ENCODE measurements at regions not wholly inside any gene's neighbourhood (a gene's known extent, or its start where the extent isn't known, plus 50 kb on each side); places are given as distances from the start of the nearest gene placed in this dataset.
"Not testable (repeated sequence)": the region's sequence is repeated elsewhere in the genome, so short reads cannot be mapped to it uniquely, and the experiment has no call there.

DNA sequence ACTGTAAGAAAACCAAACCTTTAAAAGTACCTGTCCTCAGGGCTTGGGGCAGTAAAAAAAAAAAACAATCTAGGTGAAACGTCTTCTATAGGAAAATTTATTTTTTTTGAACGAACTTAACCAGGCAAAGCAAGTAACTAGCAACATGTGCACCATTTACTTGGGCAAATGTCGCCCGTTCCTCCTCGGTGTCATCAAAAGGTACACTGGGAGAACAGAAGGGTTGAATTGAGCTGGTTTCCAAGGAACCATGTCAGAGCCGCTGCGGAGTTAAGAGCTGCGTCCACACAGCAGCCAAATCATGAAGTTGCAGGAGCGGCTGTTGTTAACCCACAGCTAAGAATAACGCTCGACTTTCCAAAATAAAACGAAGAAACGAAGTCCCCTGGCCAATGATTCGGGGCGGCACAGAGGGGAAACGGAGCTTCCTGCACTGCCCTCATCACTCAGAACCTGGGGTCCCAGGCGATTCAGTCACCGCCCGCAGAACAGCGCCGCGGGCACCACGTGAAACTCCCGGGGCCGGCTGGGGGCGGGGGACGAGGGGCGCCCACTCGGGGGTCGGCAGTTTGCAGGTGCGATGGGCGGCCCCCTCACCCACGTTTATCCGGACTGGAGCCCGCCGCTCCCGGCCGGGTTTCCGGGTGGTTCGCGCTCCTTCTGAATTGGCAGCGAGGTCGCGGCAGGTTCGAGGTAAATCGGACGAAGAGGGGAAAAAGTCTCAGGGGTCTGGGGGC lies 53.6 kb upstream of the PLGLB1 start:
- H3K4me3 ChIP-seq (ENCODE audit: low read depth, low read length) = peak overlapping the region; percentile 76
- peak; percentile 46 for DNase-seq (ENCODE audit: low read depth)

DNA sequence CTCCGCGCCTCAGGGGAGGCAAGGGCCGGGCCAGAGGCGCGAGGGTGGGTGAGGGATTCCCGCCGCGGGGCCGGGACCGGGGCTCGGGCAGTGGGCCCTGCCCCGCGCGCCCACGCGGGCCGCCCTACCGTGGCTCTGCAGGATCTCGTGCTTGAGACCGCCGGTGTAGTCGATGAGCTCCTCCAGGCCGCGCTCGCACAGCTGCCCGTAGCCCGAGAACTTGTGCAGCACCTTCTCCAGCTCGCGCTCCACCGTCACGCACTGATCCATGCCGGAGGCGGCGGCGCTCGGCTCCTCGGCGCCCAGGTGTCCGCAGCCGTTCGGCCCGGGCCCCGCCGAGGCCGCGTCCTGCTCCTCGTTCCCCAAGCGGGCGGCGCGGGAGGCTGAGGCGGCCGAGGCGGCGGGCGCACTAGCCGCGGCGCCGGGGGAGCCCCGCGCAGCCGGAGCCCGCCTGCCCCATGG lies 54.2 kb upstream of the PLGLB1 start:
- H3K4me3 ChIP-seq (ENCODE audit: low read depth, low read length) = peak overlapping the region; percentile 57
- peak; percentile 64 for DNase-seq (ENCODE audit: low read depth)

DNA sequence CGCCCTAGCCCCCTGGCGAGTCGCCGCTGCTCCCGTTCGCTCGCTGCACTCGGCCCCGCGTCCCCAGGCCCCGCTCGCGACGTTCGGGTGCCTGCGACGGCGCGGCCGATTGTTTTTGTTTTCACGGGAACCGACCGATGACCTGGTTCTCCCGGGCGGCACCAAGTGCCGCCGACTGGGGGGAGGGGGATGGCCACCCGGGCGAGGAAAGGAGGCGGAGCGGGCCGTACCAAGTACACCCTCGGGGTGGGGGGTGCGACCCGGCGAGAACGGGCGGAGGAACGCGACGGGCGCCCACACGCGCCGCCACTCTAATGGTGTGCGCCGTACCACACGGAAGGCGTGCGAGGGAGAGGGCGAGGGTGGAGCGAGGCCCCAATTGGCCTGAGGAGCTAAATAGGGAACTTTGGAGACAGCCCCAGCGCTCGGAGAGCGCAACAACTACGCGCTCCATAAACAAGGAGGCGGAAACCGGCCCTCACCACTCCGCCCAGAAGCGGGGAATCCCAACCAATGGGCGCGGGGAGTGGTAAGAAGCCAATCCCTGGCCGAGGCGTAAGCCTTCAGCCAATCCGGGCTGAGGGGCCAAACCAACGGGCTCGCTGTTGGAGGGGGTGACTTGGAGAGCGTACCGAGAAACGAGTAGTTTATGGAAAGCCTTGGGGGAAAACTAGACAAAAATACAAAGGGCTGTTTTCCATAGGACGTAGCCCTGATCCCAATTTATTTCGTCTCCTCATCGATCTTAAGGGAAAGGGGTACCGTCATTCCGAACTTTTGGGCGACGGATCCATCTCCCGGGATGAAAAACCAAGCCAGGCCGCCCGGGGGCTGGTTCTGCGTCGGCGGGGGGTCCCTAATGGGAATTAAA lies 54.8 kb upstream of the PLGLB1 start:
- DNase-seq (ENCODE audit: low read depth) = peak; percentile 93
- peak; percentile 56 for TF ChIP-seq POLR2A (IDR thresholded peaks at IDR 0.05; ENCODE audit: extremely low read depth, insufficient read length)

DNA sequence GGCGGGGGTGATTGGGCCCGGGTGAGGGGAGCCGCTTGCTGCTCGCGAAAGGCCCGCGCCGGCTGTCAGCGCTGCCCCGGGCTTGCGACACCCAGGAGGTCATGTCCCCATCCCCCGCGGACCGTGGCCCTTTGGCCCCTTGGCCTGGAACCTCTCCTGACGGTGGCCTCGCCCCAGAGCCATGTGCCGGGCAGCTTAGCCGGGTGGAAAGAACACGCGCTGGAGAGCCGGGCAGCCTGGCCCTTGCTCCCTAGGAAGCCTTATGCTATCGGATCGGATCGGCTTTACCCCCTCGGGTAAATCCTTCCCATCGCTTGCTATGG lies 55.4 kb upstream of the PLGLB1 start:
- peak overlapping the region; percentile 65 for H3K4me3 ChIP-seq (ENCODE audit: low read depth, low read length)
- not testable (repeated sequence) for DNase-seq (ENCODE audit: low read depth)

More for the DNA sequence above, 54.8 kb upstream of the PLGLB1 start:
- peak overlapping the region; percentile 65 for H3K4me3 ChIP-seq (ENCODE audit: low read depth, low read length)

DNA sequence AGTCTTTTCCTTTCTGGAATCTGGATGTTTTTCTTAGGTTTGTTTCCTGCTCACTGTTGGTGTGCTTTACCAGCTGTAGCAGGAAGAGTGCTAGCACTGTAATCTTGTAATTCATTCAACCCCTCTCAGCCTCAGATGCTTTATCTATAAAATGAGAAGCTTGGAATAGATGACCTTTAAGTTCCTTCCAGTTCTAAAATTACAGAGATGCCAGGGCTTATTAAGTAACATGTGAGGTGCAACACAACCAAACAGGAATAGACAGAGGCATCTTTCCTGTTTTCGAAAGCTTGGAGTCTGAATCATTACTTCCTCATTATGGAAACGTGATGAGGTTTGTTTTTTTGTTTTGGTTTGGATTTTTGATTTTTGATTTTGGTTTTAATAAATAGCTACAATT lies 60.1 kb upstream of the PLGLB1 start:
- not testable (repeated sequence) for DNase-seq (ENCODE audit: low read depth); H3K4me3 ChIP-seq (ENCODE audit: low read depth, low read length)

DNA sequence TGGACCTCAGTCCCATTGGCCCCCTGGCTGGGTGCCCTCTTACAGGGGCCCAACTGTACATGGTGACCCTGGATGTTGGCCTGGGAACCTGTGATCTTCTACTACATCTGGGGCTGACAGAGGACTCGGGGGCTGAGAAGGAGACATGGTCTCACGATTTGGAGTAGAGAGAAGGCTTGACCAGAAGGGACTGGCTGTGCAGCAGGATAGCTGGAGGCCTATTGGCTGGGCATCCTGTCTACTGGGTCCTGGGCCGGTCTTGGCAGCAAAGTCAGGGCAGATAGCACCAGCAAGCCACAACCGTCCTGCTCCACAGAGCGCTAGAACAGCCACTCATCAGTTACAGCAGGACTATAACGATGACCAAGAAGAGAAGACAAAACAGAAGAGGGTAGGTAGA lies 66.4 kb upstream of the PLGLB1 start:
- not testable (repeated sequence) for DNase-seq (ENCODE audit: low read depth)

DNA sequence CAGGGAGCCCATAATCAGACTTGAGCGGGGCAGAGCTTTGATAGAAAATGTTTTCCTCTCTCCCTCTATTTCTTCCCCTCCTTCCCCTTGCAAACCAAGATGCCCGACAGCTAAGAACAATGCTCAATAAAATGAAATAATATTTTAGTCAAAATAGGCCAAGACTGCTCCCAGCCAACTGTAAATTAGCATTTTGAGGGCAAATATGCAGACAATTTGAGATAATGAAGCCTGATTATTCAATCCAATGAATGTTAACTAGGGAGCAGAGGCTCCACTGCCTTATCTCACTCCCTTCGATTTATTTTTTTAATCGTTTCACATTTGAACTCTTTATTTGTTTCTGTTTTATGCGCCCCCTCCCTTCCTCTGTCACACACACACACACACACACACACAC lies 67.8 kb upstream of the PLGLB1 start:
- not testable (repeated sequence) for DNase-seq (ENCODE audit: low read depth); H3K4me3 ChIP-seq (ENCODE audit: low read depth, low read length)

More for the DNA sequence above, 66.4 kb upstream of the PLGLB1 start:
- not testable (repeated sequence) for H3K4me3 ChIP-seq (ENCODE audit: low read depth, low read length)

DNA sequence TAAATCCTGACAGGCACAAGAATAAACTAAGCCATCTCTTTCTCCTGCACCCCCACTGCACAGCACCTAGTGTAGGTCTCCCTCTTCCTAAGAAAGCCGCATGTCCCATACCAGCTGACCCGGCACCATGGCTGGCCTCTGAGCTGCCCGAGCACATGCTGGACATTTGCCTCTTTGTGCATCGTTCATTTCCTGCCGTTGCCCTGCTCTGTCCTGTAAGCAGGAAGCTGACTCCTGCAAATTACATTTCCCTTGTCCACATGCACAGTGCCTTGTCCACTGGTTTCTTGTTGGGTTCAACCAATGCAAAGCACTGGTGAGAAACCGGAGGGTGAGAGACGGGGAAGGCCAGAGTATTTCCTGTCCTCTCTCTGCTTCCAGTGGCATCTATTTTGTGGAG lies 71.6 kb upstream of the PLGLB1 start:
- not testable (repeated sequence) for DNase-seq (ENCODE audit: low read depth); H3K4me3 ChIP-seq (ENCODE audit: low read depth, low read length)

DNA sequence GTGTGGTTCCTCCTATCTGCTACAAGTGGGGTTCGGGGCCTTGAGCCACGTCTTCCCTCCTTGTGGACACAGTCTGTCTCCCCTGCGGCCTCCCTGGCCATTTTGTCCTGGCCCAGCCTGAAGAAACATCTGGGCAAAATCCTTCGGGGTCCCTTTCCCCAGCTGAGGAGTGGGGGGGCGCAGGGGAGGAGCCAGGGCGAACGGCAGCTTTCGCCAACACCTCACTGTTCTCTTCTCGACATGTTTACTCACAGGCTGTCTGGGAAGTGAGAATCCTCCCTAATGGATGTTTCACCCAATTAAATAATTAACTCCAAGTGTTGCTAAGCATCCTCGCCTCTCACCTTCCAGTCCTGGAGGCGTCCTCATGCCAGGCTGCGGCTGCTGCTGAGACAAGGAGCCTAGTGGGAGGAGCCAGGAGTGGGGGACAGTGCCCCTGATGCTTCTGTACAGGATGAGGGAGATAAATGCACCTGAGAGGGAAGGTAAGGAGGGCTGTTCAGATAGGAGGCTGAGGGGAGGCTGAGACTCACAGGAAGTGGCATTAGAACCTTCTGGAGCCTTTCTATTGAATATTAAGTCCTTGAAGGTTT lies 72.4 kb upstream of the PLGLB1 start:
- DNase-seq (ENCODE audit: low read depth); H3K4me3 ChIP-seq (ENCODE audit: low read depth, low read length): not testable (repeated sequence)

DNA sequence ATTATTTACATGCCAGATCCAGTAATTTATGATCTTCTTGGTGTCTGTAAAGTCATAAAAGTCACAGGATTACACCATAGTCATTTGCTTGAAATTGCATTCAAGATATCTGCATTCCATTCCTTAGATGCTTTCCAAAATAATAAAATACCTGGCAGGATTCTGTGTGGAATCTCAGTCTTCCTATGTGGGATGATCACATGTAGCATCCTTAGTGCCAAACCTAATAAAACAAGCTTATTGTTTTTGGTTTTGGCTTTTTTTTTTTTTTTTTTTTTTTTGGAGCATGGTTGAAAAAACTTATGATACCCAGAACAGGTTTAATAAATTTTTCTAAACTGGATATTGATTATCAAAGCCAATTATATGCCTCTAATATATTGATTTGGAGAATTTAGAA lies 74.2 kb upstream of the PLGLB1 start:
- not testable (repeated sequence) for DNase-seq (ENCODE audit: low read depth); H3K4me3 ChIP-seq (ENCODE audit: low read depth, low read length)

DNA sequence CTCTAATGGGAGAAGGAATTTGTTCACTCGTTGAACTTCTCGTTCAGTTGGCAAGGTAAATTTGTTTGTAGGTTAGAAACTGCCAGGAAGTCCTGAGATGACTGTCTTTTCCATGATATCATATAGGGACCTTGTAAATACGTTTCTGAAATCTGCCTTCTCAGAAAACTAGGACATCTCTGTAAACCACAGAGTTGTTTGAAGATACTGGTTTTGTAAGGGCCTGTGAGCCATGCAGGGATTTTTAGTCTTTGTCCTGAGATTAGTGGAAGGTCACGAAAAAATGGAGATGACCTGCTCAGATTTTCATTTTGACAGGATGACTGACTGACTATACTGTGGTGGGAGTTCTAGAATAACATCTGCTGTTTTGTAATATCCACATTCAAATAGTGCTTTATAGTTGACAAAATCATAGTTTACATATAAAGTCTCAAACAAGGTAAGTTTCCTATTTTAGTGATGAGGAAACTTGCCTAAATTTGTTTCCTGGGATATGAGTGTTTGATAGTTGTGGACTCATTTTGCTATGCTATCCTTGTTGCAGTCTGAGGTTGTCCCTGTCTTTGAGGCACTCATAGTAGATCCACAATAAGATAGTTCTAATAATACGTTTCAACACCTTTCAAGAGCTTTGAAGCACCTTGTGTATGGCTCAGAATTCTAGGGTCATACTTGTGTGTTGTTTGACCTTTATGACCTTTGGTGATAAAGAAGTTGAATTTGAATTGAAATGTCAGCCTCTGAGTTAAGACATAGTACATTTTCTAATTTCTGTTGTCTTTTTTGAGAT lies 107.3 kb upstream of the PLGLB1 start:
- DNase-seq (ENCODE audit: low read depth); H3K4me3 ChIP-seq (ENCODE audit: low read depth, low read length): not testable (repeated sequence)

DNA sequence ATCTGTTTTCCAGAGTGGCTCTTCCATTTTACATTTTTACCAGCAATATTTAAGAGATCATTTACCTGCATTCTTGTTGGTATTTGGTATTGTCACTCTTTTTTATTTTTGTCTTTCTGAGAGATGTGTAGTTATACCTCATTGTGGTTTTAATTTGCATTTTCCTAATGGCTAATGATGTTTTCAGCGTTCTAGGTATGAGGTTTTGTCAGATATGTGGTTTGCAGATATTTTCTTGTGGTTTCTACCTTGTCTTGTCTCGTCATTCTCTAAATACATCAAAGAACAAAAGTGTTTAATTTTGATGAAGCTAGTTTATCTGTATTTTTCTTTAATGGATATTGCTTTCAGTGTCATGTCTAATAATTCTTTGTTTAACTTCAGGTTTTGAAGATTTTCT lies 110.9 kb upstream of the PLGLB1 start:
- DNase-seq (ENCODE audit: low read depth); H3K4me3 ChIP-seq (ENCODE audit: low read depth, low read length): not testable (repeated sequence)

DNA sequence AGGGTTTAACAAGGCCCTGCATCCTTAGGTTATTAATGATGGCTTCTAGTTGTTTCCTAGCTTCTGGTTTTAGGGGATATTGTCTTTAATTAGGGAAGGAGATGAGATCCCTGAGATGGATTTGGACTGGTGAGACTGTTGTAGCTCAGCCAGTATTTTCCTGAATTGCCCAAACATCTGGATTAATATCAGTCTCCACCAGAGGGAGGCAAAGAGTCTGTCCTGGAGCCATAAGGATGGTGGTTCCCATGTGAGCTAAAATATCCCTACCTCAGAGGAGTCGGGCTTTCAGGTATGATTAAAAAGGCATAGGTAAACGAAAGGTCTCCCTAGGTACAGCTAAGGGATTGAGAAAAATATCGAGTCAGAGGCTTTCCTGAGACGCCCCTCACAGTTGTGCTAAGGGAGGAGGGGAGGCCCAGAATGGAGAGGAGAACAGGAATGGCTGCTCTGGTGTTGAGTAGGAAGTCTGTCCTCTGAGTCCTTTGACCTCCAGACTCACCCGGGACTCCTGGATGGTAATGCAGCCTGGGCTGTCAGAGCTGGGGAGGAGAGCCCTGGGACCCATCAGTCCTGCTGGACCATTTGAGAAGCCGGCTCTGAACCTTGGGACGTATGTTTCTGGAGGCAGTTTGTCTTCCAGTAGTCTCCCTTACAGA lies 130.3 kb upstream of the PLGLB1 start:
- not testable (repeated sequence) for DNase-seq (ENCODE audit: low read depth); H3K4me3 ChIP-seq (ENCODE audit: low read depth, low read length)

DNA sequence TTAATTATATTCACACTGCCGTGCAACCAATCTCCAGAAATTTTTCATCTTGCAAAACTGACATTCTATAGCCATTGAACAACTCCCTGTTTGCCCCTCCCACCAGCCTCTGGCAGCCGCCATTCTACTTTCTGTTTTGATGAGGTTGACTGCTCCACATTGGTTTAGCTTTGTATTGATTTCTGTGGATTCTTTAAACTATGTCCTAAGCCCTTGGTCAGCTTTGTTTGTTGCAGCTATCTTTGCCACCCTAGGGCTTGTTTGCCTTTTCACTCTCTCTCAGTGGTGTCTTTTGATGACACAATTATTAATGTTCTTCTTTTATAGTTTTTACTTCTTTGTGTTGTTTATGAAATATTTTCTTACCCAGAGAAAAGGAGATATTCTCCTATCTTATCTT lies 152.8 kb upstream of the PLGLB1 start:
- not testable (repeated sequence) for H3K4me3 ChIP-seq (ENCODE audit: low read depth, low read length); DNase-seq (ENCODE audit: low read depth)

DNA sequence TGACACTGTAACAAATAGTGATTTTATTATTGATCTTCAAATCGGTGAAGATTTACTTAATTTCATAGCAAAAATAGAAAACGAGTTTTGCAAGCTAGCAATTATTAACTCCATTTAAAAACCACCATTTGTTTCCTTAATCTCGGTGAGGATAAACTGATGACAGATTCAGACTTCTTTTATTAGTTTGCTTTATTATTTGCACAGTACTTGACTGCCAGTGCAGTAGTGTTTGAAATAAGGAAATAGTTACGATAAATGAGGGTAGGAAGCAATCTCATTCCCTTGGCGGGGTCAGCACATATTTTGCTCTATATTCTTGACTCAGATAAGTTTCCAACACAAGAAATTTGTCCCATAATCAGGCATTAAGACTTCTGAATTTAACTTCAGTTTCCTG lies 161.7 kb upstream of the PLGLB1 start:
- H3K4me3 ChIP-seq (ENCODE audit: low read depth, low read length); DNase-seq (ENCODE audit: low read depth): not testable (repeated sequence)

DNA sequence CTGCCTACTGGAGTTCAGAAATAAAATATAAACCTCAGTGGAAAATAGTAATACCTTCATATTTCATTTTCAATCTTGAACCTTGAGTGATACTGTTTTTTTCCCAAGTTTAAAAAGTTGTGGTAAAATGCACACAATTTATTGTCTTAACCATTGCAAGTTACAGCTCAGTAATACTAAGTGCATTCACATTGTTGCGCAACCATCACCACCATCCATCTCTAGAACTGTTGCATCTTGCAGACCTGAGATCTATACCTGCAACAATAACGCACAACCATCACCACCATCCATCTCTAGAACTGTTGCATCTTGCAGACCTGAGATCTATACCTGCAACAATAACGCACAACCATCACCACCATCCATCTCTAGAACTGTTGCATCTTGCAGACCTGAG lies 162.6 kb upstream of the PLGLB1 start:
- not testable (repeated sequence) for H3K4me3 ChIP-seq (ENCODE audit: low read depth, low read length); DNase-seq (ENCODE audit: low read depth)

DNA sequence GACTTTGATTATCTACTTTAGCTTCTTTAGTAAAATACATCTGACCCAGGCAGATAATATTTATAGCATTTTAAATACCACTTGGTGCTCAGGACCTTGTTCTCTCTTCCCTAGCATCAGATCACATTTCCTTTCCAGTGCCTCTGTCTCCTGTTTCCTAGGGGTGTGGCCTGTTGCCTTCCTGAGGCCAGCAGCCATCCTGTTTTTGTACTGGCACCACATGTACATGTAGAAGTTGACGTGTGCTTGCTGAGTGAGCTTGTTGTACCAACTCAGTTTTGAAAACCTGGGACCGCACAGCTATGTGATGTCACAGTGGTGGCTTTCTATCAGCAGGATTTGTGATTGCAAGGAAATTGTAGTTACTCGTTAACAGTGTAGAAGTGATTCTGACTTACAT lies 167.6 kb upstream of the PLGLB1 start:
- not testable (repeated sequence) for H3K4me3 ChIP-seq (ENCODE audit: low read depth, low read length); DNase-seq (ENCODE audit: low read depth)

DNA sequence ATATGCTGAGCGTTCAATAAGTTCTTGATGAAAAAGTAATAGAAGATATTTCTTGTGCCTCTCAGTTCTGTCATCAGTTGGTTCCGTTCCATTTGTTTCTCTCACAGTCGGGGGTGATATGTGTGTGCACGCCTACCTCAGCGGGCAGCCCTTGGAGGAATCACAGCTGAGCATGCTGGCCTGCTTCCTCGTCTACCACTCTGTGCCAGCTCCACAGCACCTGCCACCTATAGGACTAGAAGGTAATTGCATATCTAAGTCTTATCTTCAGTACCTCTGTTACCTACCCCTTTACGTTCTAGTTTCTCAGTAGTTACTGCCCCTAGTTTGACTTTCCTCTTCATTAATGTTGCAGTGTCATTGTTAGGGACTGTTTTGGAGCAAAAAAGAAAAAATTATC lies 171.7 kb upstream of the PLGLB1 start:
- not testable (repeated sequence) for H3K4me3 ChIP-seq (ENCODE audit: low read depth, low read length); DNase-seq (ENCODE audit: low read depth)
